ENCODE measurements at regions not wholly inside any gene's neighbourhood (a gene's known extent, or its start where the extent isn't known, plus 50 kb on each side); places are given as distances from the start of the nearest gene placed in this dataset.
"Not testable (repeated sequence)": the region's sequence is repeated elsewhere in the genome, so short reads cannot be mapped to it uniquely, and the experiment has no call there.

GRCh38 chr9:25255216-25255615 is 423.0 kb downstream of the TUSC1 start:
- DNase-seq = no peak

GRCh38 chr9:25254051-25254450 is 424.2 kb downstream of the TUSC1 start:
- peak; percentile 10 to 71 for DNase-seq

- DNase-seq = no peak
These were observed 436.8 kb downstream of the TUSC1 start for GRCh38 chr9:25241421-25241820.

- DNase-seq = no peak
These were observed 451.1 kb downstream of the TUSC1 start for GRCh38 chr9:25226901-25227686.

- DNase-seq = no peak
These were observed 452.1 kb downstream of the TUSC1 start for GRCh38 chr9:25225938-25226760.

GRCh38 chr9:25224996-25225395 is 453.2 kb downstream of the TUSC1 start:
- no peak for DNase-seq

GRCh38 chr9:25224309-25224708 is 453.9 kb downstream of the TUSC1 start:
- DNase-seq = no peak

- DNase-seq = no peak
These were observed 465.9 kb downstream of the TUSC1 start for GRCh38 chr9:25212361-25212760.

- DNase-seq = no peak
These were observed 470.6 kb downstream of the TUSC1 start for GRCh38 chr9:25207402-25208195.

GRCh38 chr9:25206027-25206426 is 472.2 kb downstream of the TUSC1 start:
- no peak for DNase-seq

- DNase-seq = no peak
These were observed 473.0 kb downstream of the TUSC1 start for GRCh38 chr9:25205285-25205684.

GRCh38 chr9:25177858-25178257 is 500.4 kb downstream of the TUSC1 start:
- no peak for DNase-seq

- no peak for DNase-seq
These were observed 548.7 kb downstream of the TUSC1 start for GRCh38 chr9:25129537-25129936.

GRCh38 chr9:25121811-25122210 is 556.4 kb downstream of the TUSC1 start:
- DNase-seq = no peak

GRCh38 chr9:25119041-25119440 is 559.2 kb downstream of the TUSC1 start:
- peak in 1 of 2 experiments; percentile 4 for DNase-seq

- DNase-seq = no peak
These were observed 560.5 kb downstream of the TUSC1 start for GRCh38 chr9:25117791-25118190.

GRCh38 chr9:25102204-25102603 is 556.5 kb upstream of the IZUMO3 start:
- not testable (repeated sequence) for DNase-seq

- DNase-seq = no peak
These were observed 548.8 kb upstream of the IZUMO3 start for GRCh38 chr9:25094518-25094917.

GRCh38 chr9:25078202-25078601 is 532.5 kb upstream of the IZUMO3 start:
- DNase-seq = no peak

GRCh38 chr9:25048098-25048724 is 502.5 kb upstream of the IZUMO3 start:
- DNase-seq = no peak

GRCh38 chr9:25045469-25045868 is 499.8 kb upstream of the IZUMO3 start:
- DNase-seq = not testable (repeated sequence)

- no peak for DNase-seq
These were observed 484.0 kb upstream of the IZUMO3 start for GRCh38 chr9:25029743-25030142.

GRCh38 chr9:25025686-25026085 is 480.0 kb upstream of the IZUMO3 start:
- DNase-seq = no peak
